Activated CD4-positive, CD25-positive, alpha-beta regulatory T cell treated with anti-CD3 and anti-CD28 coated beads, Interleukin-2, amount 50 U/mL, for 24 hours (primary cell): ENCODE measurements at regions not wholly inside any gene's neighbourhood (a gene's known extent, or its start where the extent isn't known, plus 50 kb on each side); places are given as distances from the start of the nearest gene placed in this dataset.

Experiments used
- ATAC-seq, 2 donors: fragments of 150-1000 bp; cut with Tn5 transposase; one replicate each; pipeline ENCODE4 v1.10.0; 2021; ENCODE audit warnings: mild to moderate bottlenecking in 1 of 2, moderate library complexity in 1 of 2

DNA sequence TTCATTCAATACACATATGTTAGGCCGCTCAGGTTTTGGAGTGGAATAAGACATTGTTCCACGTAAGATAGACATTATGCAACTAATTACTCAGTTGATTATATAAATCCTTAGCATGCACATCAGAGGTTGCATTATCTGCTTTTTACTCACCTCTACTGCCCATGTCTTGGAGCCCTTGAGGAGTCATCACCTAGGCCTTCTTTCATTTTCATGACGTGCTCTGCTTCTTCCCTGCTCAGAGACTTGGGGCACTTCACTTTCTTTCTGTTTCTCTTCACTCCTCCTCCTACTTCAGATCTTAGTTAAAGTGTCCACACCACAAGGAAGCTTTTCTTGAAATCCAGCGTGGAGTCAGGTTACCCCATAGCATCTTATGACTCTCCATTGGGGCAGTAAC is 241.1 kb downstream of the TLR4 start:
- no peak for ATAC-seq

DNA sequence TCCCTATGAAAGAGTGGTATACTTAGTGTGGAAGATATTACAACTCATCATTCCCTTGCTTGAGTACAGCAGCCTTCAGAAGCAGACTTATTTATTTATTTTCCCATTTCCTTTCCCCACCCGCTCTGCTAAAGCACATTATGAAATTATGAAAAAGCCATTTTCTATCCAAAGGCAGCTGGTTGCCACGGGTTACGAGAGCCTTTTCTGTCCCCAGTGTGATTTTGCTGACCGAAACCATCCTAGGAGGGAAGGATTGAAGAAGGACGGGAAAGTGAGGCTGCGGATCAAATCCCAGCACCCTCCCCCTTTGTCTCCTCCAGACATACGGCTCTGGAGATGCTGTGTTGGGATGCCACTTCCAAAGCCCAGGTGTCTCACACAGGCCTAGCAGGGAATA is 246.9 kb downstream of the TLR4 start:
- no peak for ATAC-seq

DNA sequence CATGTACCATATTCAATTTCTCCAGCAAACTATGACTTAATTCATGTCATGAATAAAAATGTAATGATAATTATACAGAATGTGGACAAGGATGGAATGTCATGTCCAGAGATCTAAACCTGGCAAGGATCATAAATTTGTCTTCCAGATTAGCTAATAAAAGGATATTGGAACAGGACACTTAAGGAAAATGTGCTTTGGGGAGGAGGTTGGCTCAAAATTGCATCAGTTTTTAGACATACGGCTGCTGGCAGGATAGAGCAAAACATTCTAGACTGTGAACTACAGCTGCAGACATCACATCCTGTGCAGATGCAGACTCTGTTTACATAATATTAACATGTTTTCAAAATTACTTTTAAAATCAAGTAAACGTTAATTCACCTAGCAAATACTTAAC is 248.4 kb downstream of the TLR4 start:
- no peak for ATAC-seq

DNA sequence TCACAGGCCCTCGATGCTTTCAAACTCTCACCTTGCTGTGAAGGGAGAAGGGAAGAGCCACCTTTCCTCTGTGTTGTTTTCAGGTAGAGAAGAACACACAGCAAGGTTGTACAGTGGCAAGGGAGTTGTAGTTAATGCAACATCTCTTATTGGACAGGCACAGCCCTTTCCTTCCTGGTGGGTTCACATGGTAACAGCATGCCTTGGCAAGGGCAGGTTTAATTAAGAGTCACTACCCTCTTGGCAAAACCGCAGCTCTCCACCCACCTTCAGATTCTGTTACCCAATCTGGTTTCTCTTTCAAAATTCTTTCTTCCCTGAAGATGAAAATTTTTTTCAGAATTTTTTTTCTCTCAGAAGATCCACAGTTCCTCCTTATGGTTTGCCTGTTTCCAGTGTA is 253.1 kb downstream of the TLR4 start:
- ATAC-seq, result no peak

DNA sequence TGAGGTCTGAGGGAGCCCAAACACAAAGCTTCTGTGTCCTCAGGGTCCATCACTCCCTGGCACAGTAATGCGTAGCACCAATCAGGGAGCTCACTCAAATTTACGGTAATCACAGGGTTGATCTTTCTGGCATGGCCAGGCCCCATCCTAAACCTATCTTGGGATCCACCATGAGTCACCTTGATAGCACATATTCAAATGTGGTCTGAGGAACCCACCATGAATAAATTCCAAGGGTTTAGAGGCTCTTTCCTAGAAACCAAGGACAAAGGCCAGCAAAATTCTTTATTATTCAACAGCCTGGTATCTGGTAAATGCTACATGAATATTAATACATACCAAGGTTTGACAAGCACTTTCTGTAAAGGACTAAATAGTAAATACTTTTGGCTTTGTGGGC is 254.5 kb downstream of the TLR4 start:
- no peak for ATAC-seq

DNA sequence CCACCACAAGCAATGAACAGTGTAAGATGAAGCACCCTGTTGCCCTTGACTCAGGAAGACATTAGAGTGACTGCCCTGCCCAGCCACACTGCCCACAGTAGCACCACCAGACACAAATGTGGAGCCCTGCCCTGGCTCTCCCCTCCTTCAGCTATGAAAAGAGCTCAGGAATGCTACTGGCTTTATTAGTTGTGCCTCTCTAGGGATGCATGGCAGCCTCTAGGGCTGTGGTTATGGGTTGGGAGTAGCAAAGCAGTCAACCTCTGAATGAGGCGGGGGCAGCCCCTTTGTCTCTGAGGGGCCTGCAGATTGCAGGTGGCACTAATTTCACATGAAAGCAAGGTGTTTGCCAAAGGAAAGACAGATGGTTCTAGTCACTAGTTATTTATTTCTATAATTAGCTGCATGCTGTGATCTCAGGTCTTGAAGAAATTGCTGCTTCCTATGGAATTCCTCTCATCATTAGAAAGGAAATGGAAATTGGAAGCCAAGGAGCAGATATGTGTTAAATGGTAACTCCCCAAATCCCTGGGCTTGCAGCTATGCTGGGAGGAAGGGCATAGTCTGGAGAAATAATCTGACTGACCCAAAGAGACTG is 259.4 kb downstream of the TLR4 start:
- ATAC-seq, result no peak

DNA sequence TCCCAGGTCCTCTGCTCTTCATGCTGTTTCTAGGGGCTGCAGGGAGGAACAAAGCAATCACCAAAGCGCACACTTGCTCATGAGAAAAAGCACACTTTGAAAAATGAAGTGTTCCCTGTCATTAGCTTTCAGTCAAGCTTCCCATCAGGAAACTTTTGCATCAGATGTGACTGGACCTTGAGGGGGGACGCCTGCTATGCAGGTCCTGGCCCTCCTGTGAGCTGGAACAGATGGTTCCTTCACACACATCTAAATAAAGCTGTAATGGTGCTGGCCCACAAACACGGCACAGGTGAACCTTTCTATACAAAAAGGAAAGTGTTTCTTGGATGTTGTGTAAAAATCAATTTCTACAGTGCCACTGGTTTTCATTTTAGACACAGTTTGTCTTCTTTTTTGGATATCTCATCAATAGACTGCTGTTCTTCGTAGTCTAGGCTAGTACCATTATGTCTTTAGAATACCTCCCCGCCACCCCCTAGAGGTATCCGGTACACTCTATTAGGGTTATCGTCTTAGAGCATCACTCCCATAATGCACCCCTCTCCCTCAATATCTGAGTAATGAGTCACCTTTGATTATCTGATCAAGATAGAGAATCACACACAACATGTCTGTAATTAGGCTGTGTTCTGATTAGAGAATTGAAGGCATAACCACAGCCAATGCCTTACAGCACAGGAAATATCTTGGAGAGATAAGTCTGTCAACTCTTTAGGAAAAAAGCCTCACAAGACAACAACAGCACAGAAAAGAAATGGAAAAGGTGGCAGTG is 266.3 kb downstream of the TLR4 start:
- ATAC-seq, result no peak

DNA sequence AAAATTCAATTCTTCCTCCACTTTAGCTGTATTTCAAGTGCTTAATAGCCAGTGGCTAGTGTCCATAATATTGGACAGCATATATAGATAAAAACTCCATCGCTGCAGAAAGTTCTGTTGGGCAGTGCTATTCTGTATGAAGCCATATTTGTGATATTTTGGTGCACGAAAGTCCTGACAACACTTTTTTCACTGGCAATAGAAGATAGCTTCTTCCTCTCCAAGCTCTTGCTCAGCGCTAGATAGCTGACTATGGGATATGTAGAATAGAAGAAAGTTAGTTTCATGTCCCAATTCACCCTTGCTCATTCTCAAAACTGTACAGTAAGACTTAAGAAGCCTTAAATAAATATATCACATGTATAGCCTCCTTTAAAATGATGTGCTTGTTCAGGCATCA is 269.9 kb downstream of the TLR4 start:
- no peak for ATAC-seq

DNA sequence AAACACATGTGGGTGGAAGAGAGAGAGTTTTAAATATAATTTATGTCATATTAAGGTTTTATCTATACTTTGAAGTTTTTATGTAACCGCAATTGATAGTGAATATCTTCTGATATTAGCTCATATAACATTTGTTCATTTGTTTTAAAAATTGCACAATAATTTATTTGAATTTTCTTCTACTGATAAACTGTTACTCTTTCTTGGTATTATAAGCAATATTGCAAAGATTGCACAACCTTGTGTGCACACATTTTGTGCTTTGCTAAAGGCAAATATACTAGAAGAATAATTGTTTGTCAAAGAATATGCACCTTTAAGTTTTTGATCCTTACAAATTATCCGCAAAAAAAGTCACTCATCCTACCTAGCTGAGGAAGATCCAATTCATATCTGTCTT is 275.7 kb downstream of the TLR4 start:
- no peak for ATAC-seq

DNA sequence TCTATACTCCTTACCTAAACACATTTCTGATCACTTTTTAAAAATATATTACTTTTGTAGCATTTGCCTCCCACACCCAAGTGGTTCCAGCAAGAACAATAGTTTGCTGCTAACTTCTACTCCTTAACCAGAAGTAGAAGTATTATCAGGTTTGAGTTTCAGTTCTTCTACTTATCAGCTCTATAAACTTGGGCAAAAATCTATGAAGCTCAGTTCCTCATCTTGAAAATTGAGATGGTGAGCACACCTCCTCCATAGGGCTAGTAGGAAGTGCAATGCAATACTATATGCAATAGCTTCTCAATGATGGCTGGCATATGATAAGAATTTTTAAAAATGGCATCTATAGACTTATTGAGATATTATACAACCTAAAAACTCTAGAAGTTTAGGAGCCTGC is 283.7 kb downstream of the TLR4 start:
- no peak for ATAC-seq

DNA sequence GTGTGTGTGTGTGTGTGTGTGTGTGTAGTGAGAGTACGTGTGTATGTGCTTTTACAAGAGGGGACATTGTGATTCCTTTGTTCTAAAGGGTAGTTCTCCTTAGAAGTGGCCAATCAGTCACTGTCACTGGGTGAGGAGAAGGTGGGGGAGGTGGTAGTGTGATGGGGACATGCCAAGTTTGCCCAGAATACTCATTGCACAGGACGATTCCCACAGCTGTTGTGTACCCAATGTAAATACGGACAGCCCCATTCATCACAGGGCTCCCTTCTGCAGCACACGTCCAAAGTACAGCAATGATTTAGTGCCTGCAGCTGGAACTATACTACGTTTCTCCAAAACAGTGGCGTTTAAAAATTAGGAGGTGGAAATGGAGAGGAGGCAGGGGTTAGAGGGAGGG is 287.8 kb downstream of the TLR4 start:
- no peak for ATAC-seq

DNA sequence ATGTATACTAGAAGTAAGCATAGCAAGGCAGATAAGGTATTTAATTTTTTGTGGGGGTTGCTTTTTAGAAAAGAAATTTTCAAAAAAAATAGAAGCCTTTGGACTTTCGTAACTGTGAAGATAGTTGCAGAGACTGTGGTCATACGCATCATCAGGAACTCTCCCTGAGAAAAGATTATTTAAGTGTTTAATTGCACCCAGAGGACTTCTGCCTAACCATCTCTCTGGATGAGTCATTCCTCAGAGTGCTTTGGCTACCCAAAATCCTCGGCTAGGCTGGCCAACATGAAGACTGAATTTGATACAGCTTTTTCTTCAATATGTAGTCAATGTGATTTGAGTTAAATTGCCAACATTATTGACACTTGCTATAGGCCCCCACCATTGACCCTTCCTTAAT is 296.4 kb downstream of the TLR4 start:
- ATAC-seq, result no peak

DNA sequence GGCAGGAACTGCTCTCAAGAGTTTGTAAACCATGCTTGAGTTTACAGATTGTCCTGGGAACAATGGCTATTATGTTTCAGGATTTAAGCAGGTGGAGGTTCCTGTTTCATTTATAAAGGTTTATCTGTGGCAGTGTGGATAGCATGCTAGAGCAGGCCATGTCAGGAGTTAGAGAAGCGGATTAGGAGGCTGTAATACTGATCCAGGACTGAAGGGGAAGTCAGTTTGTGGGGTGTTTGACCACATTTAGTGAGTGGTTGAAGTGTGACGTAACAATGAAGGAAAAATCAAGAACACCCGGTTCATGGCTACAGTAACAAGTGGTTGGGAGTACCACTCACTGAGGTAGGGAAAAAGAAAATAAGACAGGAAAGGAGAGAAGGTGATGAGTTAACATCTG is 299.0 kb downstream of the TLR4 start:
- no peak for ATAC-seq

DNA sequence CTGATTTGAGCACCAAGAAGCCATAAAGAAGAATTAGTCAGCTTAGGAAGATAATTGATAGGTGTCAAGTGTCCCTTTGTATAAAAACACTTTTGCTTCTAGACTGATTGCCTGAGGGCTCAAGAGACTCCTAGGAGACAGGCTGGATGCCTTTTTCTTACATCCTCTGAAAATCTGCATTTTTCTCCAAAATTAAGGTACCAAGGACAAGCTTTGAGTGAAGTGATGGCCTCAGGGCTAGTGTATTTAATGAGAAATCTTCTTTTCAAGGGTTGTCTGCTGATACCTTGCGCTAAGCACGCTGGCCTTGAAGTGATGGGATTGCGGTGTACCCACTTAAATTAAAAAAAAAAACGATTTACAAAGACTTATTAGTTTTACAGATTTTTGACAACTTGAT is 304.0 kb downstream of the TLR4 start:
- ATAC-seq, result no peak

DNA sequence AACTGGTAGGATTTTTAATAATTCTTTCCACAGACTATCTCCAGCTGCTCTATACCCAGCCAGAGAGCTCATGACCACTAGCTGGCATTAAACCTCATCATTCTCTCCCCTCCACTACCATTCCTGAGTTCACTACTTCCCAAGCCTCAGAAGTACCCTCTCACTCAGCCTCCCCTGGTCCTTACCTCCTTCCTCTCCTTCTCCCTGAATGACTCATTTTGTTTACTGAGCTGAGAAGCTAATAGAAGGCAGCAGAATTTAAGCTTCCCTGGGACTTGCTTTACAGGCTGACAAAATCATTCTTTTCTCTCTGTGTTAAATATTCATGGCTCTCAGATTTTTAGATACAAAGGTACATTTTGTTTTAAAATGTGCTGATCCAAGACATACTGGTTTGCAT is 305.4 kb downstream of the TLR4 start:
- ATAC-seq, result no peak

DNA sequence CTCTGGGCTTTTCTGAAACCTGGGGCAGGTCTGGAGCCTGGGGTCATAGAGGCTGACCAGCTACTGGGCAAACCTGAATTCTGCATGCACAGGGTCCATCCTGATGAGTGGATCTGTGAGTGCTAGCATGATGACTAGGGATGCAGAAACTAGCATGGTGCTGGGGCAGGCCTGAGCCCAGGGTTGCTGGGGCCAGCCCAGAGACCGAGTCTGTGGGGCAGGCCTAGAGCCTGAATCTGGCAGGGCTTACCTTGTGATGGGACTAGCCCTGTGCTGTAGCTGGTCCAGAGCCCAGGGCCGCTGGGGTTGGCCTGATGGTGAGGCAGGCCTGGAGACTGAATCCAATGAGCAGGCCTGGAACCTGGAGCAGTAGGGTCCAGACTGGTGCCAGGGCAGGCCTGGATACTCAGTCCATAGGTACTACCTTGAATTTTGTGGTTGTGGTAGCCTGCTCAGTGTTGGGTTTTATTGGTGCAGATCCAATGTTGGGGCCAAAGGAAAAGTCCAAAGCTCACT is 313.5 kb downstream of the TLR4 start:
- ATAC-seq, result no peak

DNA sequence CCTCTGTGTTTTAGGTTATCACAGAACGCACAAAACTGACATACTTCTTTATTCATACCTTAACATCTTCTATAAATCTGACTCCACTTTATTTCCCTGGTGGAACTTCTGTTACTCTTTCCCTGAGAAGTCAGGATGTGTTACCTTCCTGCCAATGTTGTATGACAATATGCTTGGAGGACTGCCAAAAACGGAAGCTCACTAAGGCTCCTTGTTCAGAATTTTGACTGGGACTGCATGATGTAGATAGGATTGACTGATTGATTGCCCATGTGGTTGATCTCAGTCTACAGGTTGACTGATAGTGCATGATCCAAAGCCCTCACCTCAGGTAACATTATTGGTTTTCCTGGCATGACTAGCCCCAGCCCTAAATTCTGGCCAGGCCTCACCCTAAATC is 319.4 kb downstream of the TLR4 start:
- ATAC-seq, result no peak

DNA sequence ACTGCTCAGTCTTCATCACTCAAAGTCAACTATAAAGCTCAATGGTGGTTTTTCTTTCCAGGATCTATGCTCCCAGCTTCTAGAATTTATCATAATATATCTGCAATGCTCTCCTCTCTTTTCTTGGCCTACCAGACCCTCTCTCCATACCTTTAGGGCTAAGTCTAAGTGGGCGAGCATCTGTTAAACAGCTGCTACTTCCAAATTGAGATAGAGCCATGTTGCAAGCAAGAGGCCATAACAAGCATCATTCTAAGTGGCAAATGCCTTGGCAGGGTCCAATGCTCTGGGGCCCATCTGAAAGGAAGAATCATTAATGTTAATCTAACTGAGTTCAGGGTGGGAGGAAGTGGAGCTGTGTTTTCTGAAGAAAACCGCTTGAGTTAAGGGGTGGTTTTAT is 324.0 kb downstream of the TLR4 start:
- no peak for ATAC-seq

DNA sequence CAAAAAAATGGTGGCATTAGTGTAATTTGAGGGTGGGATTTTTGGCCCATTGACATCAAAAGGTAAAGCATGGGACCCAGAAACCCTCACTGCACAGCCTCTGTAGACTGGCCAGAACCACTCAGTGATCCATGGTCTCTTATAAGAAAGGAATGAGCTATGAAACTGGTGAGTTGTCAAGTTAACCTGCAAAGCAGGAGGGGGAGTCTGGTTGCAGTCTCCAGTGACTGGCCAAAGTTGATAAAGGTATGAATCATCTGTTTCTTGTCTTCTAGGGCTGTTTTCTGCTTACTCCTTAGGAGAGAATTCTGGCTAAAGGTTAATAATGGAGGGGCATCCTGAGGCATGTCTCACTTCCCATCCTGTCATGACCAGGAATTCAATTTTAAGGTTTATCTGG is 325.2 kb downstream of the TLR4 start:
- no peak for ATAC-seq

DNA sequence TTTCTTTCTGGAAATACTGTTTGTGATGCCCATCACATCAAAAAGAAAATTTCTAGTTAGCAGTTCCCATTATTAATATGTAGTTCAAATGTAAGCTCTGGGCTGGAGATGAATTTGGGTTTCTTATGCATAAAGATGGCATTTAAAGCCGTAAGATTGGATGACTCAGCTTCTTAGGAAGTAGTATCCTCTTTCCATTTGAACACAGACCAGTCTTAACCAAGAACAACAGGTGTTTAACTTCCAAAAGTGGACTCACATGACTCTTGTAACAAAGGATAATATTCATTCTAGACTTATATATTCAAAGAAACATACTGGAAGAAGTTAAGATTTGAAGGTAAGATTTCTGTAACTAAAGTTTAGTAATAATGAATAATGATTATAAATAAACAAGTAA is 330.5 kb downstream of the TLR4 start:
- ATAC-seq, result no peak

DNA sequence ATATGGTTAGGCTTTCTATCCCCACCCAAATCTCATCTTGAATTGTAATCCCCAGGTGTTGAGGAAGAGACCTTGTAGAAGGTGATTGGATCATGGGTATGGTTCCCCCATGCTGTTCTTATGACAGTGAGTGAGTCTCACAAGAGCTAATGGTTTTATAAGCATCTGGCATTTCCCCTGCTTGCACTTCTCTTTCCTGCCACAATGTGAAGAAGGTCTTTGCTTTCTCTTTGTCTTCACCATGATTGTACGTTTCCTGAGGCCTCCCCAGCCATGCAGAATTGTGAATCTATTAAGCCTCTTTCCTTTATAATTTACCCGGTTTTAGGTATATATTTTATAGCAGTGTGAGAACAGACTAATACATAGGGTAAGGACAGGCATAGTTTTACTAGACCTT is 334.5 kb downstream of the TLR4 start:
- ATAC-seq, result no peak

DNA sequence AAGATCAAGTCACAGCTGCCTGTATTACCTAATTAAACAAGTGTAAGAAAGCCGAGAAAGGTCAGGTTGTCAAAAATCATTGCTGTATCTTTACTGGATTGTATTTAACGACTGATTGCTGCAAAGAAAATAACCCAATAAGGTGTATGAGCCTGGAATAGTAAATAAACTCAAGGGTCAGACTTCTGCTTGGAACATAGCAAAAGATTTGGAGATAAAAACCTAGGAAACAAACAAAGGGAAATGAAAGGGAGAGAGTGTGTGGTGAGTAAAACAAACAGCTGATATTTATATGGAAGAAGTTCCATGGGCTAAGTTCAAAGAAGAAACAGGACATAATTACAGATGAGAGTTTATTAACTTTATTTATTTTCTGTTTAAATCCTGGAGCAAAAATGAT is 354.0 kb downstream of the TLR4 start:
- ATAC-seq, result no peak

DNA sequence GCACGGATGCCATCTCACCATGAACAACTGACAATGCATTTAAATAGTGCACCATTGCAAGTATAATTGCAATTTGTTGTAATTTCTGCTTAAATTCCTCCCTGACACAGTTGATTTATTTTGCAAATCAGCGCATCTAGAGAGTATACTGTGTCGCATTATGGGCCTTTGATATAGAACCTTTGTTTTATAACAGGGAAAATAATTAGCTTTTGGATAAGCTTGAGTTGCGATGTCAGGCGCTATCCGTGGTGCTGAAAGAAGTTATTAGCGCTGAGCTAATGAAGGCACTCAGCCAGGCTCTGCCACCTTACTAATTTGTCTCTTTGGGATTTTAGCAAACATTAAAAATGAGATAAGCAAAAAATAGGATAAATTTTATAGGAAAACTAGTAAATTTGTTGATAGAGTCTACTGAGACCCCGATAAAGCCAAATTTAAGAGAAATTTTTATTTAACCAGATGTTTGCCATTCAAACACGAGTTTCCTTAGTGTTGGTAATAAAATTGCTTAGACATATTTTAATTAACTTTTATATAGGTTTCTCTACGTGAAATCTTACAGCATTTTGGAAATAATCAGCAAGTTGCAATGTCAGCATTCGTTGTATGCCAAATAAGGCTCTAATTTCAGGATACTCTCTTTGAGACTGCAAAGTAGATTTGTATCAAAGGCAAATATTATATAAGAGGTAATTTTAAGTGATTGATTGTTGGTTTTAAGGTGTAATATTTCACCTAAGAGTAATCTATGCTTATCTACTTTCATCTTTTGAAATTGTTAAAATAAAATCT is 355.5 kb downstream of the TLR4 start:
- no peak for ATAC-seq

DNA sequence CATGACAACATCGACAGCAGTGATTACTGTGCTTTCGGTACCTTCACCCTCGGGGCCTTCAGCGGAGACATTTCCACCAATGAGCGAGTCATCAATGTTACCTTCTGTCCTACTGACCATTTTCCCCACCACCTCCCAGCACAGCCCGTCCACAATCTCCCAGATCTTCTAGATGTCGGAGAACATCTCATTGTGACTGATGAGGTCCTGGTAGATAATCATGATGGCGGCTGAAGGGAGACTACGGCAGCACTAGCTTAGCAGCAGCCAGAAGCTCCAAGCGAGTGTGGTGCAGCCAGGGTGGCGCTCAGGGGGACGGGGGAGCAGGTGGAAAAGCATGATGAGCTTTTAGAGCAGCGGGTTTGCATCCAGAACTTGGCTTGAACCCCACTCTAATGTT is 379.0 kb downstream of the TLR4 start:
- ATAC-seq, result no peak
